ENCODE measurements at regions not wholly inside any gene's neighbourhood (a gene's known extent, or its start where the extent isn't known, plus 50 kb on each side); places are given as distances from the start of the nearest gene placed in this dataset.

DNA sequence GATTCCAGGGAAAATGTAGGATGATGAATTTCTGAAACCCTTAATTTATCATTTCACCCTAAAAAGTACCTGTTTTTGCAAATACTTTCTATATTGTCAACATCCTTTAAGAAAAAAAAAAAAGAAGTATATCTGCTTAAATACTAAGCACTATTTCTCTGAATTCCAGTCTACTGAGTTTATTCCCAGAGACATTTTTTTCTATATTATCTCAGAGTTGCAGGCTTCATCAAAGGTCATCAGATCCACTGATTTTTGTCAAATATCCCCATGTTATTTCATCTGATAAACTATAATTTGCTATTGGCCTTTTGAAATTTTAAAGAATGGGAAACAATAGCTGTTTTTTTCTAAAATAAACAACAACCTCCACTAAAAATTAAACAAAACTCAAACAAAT is 357.6 kb upstream of the ID4 start:
- DNase-seq, result no peak

DNA sequence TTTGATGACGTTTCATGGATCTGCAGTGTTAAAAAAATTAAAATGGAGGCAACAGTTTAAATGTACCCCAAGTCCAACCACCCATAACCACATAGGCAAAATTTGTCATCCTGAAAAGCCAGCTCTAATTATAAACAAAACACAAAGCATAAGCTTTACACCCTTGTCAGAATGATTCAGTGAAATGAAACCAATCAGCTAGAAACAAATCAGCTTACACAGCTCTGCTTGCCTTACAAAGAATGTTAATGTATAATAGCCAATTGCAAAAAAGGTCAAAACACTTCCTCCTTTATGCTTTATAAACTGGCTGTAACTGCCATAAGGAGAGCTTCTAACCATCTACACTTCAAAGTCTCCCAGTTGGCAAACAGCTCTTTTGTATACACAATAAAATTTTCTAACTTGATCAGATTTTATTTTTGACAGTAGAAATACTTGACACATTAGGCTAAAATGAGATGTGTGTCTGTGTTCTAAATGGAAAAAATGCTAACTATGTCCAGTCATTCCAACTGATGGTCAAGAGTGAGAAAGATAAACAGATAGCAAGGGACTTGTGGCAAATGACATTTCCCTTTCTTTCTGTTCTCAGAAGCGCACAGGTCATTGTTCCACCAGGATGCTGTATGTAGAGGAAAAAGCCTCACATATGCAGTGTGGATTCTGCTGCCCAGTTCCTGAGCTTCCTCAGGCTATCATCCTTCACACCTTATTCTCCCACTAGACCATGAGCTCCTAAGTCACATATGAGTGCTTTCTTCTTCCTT is 344.3 kb upstream of the ID4 start:
- DNase-seq, result no peak

DNA sequence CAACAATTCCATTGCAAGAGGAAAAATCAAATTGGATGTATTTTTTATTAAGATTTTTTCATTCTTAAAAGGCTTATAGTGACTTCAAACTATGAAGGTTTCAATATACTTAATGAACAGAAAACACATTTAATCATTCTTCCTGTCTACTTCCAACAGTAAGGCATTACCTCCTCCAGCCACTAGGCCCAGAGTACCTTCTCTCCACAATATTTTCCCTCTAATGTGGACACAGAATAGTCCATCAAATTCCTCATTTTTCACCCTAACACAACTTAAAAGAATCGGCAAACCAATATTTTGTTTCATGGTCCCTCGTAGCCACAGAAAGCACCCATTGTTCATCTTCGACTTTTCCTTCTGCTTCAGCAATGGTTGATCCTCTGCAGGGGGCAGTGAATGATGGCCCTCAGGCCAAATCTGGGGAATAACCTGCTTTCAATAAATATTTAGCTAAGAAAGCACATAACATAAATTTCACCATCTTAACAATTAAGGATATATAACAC is 335.4 kb upstream of the ID4 start:
- no peak for DNase-seq

DNA sequence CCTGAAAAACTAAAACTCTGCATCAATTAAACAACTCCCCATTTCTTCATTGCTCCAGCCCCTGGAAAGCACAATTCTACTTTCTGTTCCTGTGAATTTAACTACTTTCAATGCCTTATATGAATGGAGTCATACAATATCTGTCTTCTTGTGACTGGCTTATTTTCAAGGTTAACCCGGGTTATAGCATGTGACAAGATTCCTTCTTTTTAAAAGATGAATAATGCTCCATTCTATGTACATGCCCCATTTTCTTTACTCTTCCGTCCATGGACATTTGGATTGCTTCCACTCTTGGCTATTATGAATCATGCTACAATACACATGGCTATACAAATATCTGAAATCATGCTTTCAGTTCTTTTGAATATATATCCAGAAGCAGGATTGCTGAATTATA is 334.9 kb upstream of the ID4 start:
- DNase-seq, result no peak

DNA sequence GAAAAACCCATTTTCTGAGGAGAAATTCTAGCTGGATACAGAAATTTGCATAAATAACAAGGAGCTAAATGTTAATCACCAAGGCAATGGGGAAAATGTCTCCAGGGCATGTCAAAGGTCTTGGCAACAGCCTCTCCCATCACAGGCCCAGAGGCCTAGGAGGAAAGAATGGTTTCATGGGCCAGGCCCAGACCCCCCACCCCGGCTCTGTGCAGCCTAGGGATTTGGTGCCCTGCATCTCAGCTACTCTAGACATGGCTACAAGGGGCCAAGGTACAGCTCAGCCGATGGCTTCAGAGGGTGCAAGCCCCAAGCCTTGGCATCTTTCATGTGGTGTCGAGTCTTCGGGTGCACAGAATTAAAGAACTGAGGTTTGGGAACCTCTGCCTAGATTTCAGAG is 321.2 kb upstream of the ID4 start:
- no peak for DNase-seq

DNA sequence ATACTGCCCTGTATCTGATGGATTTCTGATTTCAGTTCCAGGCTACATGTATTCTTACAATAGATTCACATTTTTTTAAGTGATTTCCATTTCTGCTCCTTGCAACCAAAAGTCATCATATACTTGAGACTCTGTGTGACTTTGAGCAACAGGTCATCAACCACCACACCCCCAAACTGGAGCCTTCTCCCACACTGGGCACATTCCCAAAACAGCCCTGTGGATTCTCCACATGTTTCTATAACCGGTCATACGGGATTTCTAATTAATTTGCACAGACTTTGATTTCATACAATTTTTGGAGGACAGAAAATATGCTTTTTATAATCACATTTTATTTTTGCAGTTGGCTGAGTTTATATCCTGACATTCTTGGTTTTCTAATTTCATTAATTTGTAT is 317.2 kb upstream of the ID4 start:
- no peak for DNase-seq

DNA sequence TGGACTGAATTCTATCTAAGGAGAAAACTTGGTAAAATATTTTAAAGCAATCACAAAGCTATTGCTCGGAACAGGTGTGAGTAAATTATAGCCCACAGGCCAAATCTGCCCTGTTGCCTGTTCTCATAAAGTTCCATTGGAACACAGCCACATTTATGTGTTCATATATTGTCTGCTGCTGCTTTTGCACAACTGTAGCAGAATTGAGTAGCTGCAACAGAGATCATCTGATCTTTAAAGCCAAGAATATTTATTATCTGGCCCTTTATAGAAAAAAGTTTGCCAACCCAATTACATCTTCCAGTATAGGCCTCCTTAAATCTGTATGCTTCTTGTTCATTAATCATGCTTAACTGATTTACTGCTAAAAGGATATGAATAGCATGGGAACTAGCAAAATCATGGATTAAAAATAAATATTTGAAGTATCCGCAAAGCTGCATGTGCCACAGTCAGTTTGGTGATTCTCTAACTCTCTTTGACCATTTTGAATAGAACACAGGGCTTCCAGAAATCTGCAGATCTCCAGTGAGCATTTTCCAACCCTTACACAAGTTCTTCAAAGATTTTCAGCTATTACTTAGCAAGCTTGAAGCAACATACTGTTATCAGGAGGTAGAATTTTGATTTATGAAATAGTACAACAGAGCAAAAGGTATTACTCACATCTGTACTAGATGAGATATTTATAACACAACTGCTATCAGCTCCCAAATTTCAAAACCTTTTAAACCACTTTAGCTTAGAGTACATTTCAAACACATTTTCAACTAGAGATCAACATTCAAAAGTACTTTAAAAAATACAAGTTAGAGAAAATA is 312.6 kb upstream of the ID4 start:
- no peak for DNase-seq

DNA sequence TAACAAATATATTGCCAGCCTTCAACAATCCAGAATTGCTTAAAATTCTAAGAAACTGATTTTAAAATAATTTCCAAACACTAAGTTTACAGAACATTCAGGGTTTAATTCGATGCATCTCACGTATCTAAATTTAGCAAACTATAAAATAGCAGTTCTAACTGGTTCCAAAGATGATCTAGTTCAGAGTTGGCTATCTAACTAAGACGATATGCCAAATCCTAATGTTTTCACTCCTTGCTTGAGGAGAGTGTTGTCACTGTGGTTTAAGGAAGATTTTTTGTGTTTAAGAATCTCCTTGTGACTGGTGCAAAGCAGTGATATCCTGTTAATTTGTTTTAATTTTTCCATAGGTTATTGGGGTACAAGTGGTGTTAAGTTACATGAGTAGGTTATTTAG is 311.5 kb upstream of the ID4 start:
- DNase-seq, result no peak

DNA sequence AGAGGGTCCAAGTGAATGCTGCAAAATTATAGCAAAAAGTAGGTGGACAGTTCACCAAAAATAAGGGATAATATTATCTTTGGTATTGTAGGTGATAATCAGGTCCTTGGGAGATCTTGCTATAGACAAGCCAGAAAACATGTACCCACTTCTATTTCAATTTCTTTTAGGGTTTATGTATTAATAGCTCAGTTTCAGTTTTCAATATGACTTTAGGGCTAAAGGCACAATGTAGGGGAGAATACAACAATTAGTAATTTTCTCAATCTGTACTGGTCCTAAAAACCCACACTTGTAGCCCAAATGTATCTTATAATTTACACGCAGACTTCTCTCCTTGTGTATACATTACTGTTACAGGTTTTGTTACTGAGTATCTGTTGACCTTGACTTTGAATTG is 307.0 kb upstream of the ID4 start:
- no peak for DNase-seq

DNA sequence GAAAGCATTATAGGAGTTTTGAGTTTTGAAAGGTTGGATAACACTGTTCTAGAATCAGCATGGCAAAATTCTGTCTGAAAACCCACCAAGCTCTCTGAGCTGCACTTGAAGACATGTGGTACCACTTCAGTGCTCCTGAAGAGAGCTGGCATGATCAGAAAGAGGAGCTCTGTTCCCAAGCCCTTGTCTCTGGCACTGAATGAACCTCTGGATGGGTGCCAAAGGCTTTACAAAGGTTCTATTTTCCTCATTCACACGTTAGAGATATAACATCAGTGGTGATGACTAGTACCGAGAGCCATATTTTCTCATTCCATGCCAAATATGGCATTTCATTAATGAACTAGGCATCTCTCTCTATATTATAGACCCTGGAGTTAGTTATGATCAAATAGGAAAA is 301.8 kb upstream of the ID4 start:
- no peak for DNase-seq

DNA sequence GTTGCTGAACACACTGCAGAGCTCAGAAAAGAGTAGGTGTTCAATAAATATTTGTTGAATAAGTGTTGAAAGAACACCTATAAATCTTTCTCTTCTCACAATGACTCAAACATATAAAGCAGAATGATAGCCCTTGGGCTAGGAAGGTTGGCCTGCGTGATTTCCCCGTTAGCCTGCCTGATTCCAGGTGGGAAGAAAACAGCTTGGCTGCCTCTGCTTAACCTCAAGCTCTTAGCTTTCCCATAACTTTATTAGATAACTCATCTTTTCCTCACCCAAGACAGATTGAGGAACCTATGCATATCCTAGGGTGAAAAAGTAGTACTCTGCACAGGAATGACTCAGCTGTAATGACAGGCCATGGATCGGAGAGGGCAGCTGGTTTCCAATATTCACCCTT is 300.3 kb upstream of the ID4 start:
- no peak for DNase-seq

DNA sequence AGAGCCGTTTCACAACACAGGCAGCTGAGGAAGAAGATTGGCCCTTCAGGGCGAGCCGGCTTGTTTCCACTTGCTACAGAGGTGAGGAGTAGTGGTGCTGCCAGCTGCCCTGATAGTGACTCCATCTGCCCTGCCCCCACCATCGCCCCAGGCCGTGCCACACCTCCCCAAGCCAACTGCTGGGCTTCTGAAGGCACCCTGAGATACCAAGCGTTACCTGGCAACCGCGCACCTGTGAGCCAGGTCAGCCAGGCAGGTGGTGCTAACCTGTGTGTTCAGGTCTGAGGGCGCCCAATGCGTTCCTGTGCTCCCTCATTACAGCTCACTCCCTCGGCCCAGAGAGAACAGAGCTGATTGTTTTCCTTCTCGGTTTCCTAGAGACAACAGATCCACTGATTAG is 299.1 kb upstream of the ID4 start:
- no peak for DNase-seq

DNA sequence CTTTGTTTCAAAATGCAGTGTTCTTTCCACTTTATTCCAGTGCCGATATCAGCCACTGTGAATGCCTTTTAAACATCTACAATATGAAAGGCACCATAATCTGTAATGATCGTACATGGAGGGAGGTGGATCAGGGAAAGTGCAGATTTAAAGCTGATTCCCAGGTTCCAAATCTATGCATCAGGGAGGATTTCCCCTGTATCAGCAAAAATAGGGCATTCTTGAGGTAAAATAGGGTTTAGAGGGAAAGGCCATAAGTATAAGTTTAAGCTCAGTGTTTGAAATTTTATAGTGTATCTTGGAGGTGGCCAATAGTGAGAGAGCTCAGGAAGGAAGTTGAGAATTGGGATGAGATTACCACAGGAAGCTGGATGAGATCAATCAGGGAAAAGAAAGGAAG is 289.7 kb upstream of the ID4 start:
- no peak for DNase-seq

DNA sequence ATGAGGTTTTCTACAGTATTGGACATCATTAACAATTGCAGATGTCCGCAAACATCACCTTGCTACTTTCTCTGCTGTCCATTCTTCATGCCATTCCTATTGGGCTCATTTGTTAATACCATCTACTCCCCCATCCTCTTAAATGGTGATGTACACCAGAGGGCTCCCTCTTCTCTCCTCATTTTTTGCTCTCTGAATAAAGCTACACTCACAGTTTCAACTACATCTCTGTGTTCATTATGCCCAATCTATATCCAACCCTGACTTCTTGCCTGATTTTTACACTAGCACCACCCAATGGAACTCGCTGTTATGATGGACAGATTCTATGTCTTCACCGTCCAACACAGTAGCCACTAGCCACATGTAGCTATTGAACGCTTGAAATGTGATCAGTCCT is 288.1 kb upstream of the ID4 start:
- no peak for DNase-seq

DNA sequence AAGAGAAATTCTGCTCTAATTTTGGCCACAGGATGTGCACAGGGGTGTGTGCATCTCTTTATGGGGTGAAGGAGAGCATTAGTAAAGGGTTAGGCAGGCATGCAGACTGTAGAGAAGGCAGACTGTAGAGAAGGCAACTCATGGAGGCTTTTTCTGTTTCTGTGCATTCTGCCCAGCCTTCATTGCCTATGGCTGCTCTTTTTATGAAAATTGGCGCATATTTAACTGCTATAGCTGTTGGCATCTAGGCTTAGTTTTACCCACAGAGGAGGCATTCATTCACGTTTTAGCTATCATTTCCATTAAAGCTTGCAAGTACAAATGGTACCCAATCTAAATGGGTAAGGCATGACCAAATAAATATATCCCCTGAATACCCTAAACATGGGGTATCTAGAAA is 286.8 kb upstream of the ID4 start:
- DNase-seq, result no peak

DNA sequence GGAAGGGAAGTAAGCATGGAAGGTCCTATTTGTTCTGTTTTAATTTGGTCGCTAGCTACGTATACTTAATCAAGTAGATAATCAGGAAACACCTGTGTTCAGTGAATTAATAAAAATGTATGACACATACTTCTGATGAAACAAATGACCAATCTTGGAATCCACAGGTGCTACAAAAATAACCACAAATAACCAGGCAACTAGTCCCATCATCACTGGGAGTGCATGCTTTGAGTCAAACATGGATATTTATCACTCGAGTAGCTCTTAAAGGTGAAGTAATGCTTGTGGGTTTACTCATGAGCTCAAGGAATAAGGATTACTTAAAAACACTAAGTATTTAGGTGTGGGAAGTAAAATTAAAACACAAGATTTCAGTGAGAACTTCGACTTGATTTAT is 285.6 kb upstream of the ID4 start:
- DNase-seq, result no peak

DNA sequence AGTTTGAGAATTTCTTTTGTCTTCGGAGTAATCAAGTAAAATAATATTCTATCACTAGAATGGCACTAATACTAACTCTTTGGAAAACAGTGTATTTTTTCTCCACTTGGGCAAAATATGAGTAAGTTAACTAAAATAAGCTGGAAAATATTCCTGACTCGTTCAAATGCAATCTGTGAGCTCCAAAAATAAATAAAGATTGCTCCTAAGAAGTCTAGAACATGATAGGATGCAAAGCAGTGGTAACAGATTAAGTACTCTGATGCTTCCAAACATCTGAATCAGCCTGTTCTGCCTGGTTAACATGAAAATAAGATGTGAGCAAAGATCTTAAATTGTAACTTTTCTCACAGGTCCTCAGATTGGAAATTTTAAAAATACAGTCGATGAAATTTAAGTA is 285.1 kb upstream of the ID4 start:
- DNase-seq, result no peak

DNA sequence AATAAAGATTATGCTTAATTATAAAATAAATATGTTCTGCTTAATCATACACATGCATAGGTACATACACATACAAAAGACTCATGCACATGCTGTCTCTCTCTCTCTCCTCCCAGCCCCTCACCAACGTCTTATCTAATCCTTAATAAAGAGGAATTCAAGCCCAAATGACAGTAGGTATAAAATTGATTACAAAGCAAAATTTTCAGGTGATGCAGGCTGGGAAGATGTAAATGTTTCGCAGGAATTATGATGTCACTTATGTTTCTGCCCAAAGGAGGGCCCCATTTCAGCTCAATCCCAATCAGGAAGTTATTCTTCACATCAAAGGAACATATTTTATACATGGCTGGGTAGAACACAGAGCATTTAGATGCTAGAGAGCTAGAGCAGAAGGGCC is 284.6 kb upstream of the ID4 start:
- no peak for DNase-seq

DNA sequence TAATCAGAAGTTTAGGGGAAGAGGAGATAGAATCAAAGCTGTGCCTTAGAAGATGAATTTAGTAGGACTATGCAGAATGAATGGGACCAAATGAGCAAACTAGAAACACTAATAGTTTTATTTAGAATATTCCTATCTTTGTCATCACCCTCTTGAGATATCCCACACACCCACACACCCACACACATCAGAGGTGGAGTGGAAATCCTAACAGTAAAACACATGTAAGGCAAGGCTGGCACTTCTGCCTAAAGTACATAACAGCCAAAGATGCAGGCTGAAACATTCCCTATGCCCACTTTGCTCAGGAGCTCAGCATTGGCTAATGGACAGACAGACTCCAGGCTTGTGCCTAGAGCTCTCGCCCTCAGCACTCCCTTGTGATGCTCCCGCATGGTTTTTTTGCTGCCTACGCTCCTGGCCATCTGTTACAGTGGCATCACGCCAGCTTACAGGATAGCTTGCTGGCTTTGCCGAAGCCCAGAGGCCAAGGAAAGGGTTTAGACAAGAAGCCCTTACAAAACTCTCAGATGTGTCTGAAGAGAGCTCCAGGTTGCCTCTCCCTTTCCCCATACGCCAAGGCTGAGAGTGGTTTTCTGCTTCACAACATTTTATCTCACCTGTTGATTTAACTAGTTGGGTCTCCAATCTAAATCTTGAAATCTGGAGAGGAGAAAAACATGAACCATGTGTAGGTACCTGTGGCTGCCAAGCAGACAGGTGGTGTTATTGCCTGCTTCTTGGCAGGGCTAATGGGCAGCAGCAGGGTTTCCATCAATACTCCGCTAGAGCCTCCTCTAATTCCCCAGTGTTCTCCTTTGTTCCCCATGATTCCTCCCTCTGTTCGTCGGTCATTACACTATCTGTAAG is 282.6 kb upstream of the ID4 start:
- DNase-seq, result no peak

DNA sequence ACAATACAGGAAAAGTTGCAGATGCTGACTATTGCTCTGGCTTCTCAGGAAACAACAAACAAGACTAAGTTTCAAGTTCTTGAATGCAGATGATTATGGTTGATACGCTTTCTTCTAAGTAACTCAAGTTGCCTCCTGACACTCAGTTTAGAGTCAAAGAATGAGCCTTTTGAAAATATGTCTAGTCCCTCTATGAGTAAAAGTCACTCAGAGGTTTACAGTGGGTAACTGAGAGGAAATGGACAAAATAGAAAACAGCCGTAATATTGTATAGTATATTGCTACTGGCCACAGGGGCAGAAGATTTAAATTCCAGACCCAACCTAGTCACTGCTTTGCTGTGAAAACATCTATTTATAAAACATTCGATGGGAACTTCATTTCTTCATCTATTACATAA is 280.0 kb upstream of the ID4 start:
- no peak for DNase-seq

DNA sequence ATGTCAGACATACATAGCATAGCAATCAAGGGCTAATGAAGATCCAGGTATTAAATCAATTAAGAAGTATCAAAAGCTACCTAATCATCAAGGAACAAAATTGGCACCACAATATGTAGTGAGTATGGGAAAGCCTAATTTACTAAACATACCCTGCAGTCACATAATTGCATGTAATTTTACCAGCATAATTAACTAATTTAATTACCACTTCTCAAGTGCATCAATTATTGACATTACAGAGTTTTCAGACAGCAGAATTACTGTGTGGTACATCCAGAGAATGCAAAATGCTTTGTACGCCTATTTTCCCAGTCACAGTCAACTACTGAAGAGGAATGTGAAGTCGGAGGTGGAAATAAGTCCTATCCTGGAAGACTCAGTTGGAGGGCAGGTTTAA is 279.0 kb upstream of the ID4 start:
- DNase-seq, result no peak

DNA sequence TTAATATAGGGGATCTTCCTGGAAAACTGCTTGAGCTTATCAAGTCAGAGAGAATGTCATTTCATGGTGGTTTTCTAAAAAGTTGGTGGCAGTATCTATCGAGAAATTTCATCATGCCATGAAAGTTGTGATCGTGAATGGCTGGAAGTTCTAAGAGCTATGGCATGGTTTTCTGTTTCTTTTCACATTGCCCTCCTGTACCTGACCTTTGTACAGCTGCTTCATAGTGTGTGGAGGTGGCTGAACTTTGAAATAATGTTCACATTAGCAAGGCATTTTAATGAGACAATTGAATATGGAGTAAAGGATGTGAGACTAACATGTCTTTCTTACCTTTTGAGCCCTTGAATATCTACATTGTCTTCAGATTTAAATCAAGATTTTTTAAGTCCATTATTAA is 278.2 kb upstream of the ID4 start:
- DNase-seq, result no peak

DNA sequence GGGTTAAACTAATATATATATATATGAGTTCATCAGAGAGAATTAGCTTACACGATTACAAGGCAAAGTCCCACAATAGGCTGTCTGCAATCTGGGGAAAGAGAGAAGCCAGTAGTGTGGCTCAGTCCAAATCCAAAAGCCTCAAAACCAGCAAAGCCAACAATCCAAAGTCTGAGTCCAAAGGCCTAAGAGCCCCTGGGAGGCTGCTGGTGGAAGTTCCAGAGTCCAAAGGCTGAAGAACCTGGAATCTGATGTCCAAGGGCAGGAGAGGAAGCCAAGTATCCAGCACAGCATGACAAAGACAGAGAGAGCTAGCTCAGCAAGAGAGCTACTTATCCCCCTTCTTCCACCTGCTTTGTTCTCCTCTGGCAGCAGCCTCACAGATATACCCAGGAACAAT is 274.7 kb upstream of the ID4 start:
- DNase-seq, result no peak

DNA sequence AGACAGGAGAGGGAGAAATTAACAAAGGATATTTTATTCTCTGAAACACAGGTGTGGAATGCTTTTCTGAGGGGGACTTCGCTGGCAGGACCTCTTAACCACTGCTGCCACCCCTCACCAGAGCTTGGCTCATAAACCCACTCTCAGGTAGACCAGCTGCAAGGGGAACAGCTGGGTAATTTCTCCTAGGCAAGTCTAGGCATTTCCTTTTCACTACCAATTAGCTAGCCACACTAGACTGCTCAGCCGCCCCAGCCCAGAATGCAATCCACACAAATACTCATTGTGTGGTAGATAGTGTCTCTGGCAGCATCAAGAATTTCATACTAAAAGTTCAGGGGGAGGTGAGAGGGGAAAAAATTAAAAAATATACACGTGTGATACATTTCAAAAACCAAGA is 267.6 kb upstream of the ID4 start:
- no peak for DNase-seq
